ENCODE measurements at regions not wholly inside any gene's neighbourhood (a gene's known extent, or its start where the extent isn't known, plus 50 kb on each side); places are given as distances from the start of the nearest gene placed in this dataset.
"Not testable (repeated sequence)": the region's sequence is repeated elsewhere in the genome, so short reads cannot be mapped to it uniquely, and the experiment has no call there.

- no peak for DNase-seq
- Histone ChIP-seq H3K9me3 (peaks cover 0 to 25% (median 12%) of the 10 kb centered on the region in 8 donors), H3K27me3 (replicated peaks in 1 of 7) (no peaks in the 10 kb centered on the region), H3K4me3 (no peak overlapping the region), H3K27ac (no peak overlapping the region), H3K36me3 (no peaks in the 10 kb centered on the region), H3K4me1 (no peaks in the 10 kb centered on the region)
- no peak for TF ChIP-seq POLR2AphosphoS5 (IDR thresholded peaks at IDR 0.05)
- no peak for TF ChIP-seq POLR2A (IDR thresholded peaks at IDR 0.05)
- no peak for TF ChIP-seq CTCF (IDR thresholded peaks at IDR 0.05 in 8 of 11, conservative IDR thresholded peaks at IDR 0.05 in 3 of 11)
- intact Hi-C loops (cut with DNase I; ENCODE audit: low total_unique reads), result no loop called here
Observed at GRCh38 chr3:78096488-78097255, 1056.8 kb downstream of the ROBO2 start.

- Histone ChIP-seq H3K27ac (no peak overlapping the region), H3K9me3 (peaks cover 0 to 24% (median 10%) of the 10 kb centered on the region in 8 donors), H3K36me3 (no peaks in the 10 kb centered on the region), H3K4me1 (no peaks in the 10 kb centered on the region), H3K27me3 (replicated peaks in 1 of 7) (no peaks in the 10 kb centered on the region), H3K4me3 (no peak overlapping the region)
- WGBS, 5 donors, result 81 to 93% (median 91%) methylated on average over 2 of the region's 2 CpGs
- intact Hi-C loops (cut with DNase I; ENCODE audit: low total_unique reads), result no loop called here
- no peak for DNase-seq
- TF ChIP-seq POLR2AphosphoS5 (IDR thresholded peaks at IDR 0.05) (no peak), POLR2A (IDR thresholded peaks at IDR 0.05) (no peak), CTCF (IDR thresholded peaks at IDR 0.05 in 8 of 11, conservative IDR thresholded peaks at IDR 0.05 in 3 of 11) (no peak)
Observed at GRCh38 chr3:78098367-78098766, 1058.5 kb downstream of the ROBO2 start.

GRCh38 chr3:78101384-78101783, 1061.5 kb downstream of the ROBO2 start:
- DNase-seq, result no peak
- intact Hi-C loops (cut with DNase I; ENCODE audit: low total_unique reads), result no loop called here
- 66 to 81% (median 76%) methylated on average over 3 of the region's 3 CpGs for WGBS, 5 donors
- TF ChIP-seq POLR2A (IDR thresholded peaks at IDR 0.05), result no peak
- TF ChIP-seq CTCF (IDR thresholded peaks at IDR 0.05 in 8 of 11, conservative IDR thresholded peaks at IDR 0.05 in 3 of 11), result no peak
- no peak for TF ChIP-seq POLR2AphosphoS5 (IDR thresholded peaks at IDR 0.05)
- peaks cover 0 to 12% (median 0%) of the 10 kb centered on the region in 8 donors for H3K9me3 ChIP-seq
- H3K27ac ChIP-seq, result no peak overlapping the region
- H3K4me3 ChIP-seq, result no peak overlapping the region
- no peaks in the 10 kb centered on the region for H3K27me3 ChIP-seq (replicated peaks in 1 of 7)
- no peaks in the 10 kb centered on the region for H3K4me1 ChIP-seq
- H3K36me3 ChIP-seq, result no peaks in the 10 kb centered on the region

GRCh38 chr3:78108269-78108961, 1068.5 kb downstream of the ROBO2 start:
- H3K4me1 ChIP-seq; H3K27ac ChIP-seq; intact Hi-C loops (cut with DNase I; ENCODE audit: low total_unique reads); H3K36me3 ChIP-seq; H3K27me3 ChIP-seq (replicated peaks in 1 of 7); H3K9me3 ChIP-seq; H3K4me3 ChIP-seq: not testable (repeated sequence)
- WGBS, 5 donors, result 93 to 99% (median 93%) methylated on average over 27 to 31 of the region's 31 CpGs
- peak; percentile 57 for DNase-seq
